ENCODE measurements at regions not wholly inside any gene's neighbourhood (a gene's known extent, or its start where the extent isn't known, plus 50 kb on each side); places are given as distances from the start of the nearest gene placed in this dataset.

DNA sequence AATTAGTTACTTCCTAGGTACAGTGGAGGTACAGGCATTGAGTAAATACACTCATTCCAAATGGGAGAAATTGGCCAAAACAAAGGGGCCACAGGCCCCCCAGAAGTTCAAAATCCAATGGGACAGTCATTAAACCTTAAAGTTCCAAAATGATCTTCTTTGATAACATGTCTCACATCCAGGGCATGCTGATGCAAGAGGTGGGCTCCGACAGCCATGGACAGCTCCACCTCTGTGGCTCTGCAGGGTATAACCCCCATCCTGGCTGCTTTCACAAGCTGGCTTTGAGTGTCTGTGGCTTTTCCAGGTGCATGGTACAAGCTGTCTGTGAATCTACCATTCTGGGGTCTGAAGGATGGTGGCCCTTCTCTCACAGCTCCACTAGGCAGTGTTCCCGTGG, 488.7 kb downstream of the DCDC2C start:
- no peak for TF ChIP-seq POLR2AphosphoS5 (IDR thresholded peaks at IDR 0.05; ENCODE audit: low read depth, low read length)
- TF ChIP-seq SIN3A (IDR thresholded peaks at IDR 0.05; ENCODE audit: borderline replicate concordance, insufficient read depth, low read length), result no peak
